H7 (cell line): ENCODE measurements at regions not wholly inside any gene's neighbourhood (a gene's known extent, or its start where the extent isn't known, plus 50 kb on each side); places are given as distances from the start of the nearest gene placed in this dataset.
A peak's percentile ranks its signal among the peaks of the same experiment; 100 is the strongest.
"Not testable (repeated sequence)": the region's sequence is repeated elsewhere in the genome, so short reads cannot be mapped to it uniquely, and the experiment has no call there.

Experiments
- DNase-seq: peaks from one replicate; pipeline ENCODE4 v3.0.0; 2012
- H3K27me3 ChIP-seq: 2 replicates; pipeline ENCODE4 v1.6.0; 2011; ENCODE audit warnings: mild to moderate bottlenecking, low read length; ENCODE audit not compliant: control insufficient read depth, insufficient read depth
- H3K36me3 ChIP-seq: replicated peaks from 2 replicates; pipeline ENCODE4 v1.5.1; 2011; ENCODE audit warnings: low read length; ENCODE audit not compliant: control insufficient read depth, insufficient read depth
- H3K4me3 ChIP-seq: 2 replicates; pipeline ENCODE4 v1.5.1; 2011; ENCODE audit warnings: low read depth, mild to moderate bottlenecking, control low read depth, low read length, moderate library complexity; ENCODE audit not compliant: insufficient read depth

DNA sequence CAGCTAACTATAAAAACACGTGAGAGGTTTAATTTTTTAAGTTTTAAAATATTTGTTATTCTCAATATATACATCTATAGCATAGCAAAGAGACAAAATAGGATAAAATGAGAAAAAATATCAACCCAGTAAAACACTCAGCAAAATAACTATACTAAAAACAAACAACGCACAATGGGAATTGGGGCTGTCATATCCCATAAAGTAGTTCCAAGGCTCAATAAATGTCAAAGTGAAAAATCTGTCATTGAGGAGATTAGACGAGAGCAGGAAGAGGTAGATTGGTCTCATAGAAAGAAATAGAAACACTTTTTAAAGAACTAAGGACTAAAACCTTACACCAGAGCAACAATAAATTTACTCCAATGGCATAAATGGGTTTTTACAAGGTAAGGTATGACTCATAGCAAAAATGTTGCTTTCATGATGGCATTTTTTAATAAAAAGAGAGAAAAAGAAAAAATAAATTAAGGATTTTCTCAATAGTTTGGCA, 153.7 kb downstream of the EVA1A start:
- Histone ChIP-seq H3K4me3 (no peak overlapping the region), H3K27me3 (no peaks in the 10 kb centered on the region), H3K36me3 (no peaks in the 10 kb centered on the region)
- DNase-seq: no peak

DNA sequence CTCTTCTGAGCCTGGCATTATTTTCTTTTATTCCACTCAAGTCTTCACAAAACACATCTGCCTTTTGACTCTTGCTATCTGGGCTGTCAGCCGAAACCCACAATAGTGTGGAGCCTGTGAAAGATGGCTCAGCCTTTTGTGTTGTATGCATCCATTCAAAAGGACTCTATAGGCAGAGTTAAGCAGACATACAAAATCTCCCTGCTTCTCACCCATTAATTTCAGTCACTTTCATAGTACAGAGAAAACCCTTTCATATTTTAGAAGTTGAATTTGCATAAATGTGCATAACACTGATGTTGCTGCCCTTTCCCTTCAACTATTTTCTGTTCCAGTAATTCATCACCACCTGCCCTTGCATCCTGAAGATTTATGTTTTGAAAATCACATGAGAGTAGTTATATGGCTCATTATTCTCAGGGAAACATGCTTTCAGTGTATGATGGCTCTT, 154.6 kb downstream of the EVA1A start:
- Histone ChIP-seq H3K36me3 (no peaks in the 10 kb centered on the region), H3K27me3 (no peaks in the 10 kb centered on the region), H3K4me3 (no peak overlapping the region)
- DNase-seq: no peak

DNA sequence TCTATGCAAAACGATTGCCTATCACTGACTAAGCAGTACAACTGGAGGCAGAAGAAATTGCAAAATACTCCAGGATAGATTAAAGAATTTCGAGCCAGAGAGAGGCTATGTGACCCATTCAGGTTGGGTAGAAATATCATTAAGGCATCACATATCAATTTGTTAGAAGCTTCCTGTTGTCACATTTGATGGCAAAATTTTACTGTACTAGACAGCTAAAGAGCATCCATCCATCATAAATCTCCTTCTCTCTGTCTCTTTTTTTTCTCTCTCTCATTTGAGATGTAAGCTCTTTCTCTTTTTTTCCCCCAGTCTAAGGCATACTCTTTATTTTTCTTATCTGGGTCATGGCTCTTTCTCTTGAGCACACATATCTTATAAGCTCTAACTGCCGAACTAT, 155.7 kb downstream of the EVA1A start:
- no peak for DNase-seq
- Histone ChIP-seq H3K36me3 (no peaks in the 10 kb centered on the region), H3K27me3 (no peaks in the 10 kb centered on the region), H3K4me3 (no peak overlapping the region)

DNA sequence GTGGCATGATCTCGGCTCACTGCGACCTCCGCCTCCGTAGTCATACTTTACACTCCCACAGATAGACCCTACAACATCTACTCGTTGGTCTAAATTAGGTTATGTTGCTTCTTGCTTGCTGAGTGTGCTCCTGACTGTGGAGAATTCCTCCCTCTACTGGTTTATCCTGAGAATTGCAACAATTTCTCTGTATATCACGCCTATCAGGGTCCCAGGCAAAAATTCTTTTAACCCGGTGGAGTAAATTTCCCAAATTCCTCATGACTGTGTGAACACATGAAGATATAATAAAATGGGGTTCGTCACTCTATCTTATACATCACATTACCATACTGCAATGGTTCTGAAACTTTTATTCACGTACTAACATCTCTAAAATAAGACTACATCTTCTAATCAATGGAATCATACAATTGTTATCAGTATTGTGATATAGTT, 156.7 kb downstream of the EVA1A start:
- no peaks in the 10 kb centered on the region for H3K36me3 ChIP-seq
- no peak overlapping the region for H3K4me3 ChIP-seq
- peak; percentile 26 for DNase-seq
- no peaks in the 10 kb centered on the region for H3K27me3 ChIP-seq

DNA sequence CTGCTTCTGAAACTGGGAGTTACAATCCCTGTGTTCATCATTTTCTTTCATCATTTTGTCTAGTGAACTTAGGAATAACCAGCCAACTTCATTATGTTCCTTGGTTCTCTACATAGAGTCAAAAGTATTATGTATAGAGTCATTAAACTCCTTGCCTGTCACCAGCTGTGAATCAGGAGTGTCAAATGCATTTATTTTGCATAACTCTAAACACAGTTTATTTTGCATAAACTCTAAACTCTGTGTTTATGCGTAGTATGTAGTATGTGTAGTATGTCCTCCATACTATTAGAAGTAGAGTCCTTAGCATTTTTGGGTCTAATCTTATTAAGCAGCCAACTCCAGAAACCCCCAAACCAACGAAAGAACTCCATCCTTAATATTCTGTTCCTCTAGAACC, 164.4 kb downstream of the EVA1A start:
- no peaks in the 10 kb centered on the region for H3K36me3 ChIP-seq
- no peaks in the 10 kb centered on the region for H3K27me3 ChIP-seq
- no peak for DNase-seq
- H3K4me3 ChIP-seq: no peak overlapping the region

DNA sequence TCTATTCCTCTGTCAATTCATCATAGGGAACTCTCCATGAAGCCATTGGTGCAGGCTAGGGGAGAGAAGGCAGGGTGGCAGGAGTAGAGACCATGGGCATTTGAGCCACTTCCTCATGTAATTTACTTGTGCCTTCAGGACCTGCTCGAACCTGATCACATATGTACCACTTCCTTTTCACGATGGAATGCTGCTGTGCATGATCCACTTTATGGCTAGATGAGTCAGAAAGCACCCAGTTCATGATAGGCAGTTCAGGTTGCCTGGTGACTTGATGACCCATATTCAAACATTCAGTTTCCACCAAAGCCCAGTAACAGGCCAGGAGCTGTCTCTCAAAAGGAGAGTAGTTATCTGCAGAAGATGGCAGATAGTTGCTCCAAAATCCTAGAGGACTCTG, 166.0 kb downstream of the EVA1A start:
- not testable (repeated sequence) for DNase-seq, H3K4me3 ChIP-seq, H3K27me3 ChIP-seq, H3K36me3 ChIP-seq

DNA sequence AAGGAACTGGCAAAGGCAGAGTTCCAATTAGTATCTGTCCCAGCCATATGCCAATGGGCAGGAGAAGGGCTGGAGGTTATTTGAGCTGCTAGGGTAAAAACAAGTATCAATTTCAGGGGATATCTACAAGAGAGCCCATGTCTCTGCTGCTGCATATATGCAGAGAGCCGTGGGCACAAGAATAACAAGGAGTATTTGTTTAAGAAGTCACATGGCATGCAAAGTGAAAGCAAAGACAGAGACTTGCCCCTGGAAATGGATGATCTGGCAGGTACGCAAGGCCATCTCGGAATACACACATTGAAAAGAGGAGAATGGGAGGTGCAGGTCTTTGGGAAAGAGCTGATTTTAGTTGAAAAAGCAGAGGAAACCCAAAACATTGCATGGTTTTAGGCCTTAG, 170.6 kb downstream of the EVA1A start:
- DNase-seq: no peak
- no peaks in the 10 kb centered on the region for H3K27me3 ChIP-seq
- H3K36me3 ChIP-seq: no peaks in the 10 kb centered on the region

DNA sequence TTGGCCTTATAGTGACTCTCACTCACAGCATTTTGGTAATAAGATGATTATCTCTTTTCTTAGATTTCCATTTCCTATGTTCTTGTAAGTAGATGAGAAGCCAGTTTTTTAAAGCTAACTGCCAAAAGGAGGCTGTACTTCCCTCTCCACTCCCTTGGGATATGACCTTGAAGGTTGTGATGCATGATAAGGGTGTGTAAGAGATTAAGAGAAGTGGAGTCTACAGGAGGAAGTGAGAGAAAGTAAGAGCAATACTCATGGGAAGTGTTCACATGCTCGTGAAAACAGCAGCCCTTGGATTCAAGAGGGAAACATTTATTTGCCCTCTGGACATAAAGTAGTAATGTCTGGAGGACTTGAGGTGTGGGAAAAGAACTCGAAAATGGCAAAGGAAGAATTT, 171.5 kb downstream of the EVA1A start:
- Histone ChIP-seq H3K27me3 (no peaks in the 10 kb centered on the region), H3K4me3 (no peak overlapping the region), H3K36me3 (no peaks in the 10 kb centered on the region)
- DNase-seq: no peak

More for the DNA sequence above, 170.6 kb downstream of the EVA1A start:
- no peak overlapping the region for H3K4me3 ChIP-seq

DNA sequence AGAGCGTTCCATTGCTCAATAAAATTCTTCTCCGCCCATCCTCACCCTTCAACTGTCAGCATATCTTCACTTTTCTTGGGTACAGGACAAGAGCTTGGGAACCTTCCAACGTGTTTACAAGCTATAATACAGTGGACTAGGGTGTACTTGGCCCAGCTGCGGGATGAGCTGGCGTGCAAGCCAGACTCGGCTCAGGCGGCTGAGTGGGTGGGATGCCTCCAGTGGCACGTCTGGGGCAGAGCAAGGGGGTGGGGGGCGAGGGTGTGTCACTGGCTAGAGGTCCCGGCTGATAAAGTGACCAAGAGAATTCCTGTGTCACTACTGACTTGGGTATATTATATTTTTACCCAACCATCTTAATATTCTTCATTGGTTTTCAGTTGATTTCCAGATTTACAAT, 179.7 kb downstream of the EVA1A start:
- Histone ChIP-seq H3K4me3 (no peak overlapping the region), H3K36me3 (no peaks in the 10 kb centered on the region), H3K27me3 (no peaks in the 10 kb centered on the region)
- DNase-seq: no peak

DNA sequence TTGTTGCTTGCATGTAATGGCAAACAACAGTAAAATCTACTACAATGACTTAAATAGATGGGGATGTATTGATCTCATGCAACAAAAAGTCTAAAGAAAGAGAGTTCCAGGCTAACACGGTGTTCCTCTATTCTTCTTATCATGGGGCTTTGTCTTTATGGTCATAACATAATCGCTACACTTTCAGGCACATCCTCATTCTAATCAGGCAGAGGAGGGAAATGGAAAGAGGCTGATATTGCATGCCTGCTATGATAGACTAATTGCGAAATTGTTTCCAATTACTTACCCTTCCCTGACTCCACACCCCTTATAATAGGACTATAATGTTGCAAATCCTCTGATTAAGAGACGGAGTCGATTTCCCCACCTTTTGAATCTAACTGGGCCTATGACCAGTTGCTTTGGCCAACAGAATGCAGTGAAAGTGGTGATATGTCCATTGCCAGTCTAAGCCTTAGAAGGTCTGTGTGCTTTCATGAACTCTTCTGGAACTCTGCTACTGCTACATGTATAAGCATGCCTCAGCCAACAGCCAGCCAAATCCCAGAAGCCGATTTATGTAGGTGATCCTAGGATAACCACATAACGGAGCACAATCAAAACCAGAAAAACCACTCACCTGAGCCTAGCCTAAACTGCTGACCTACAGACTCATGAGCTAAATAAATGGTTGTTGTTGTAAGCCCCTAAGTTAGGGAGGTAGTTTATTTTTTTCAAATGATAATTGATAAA, 180.3 kb upstream of the TACR1 start:
- H3K36me3 ChIP-seq: no peaks in the 10 kb centered on the region
- H3K4me3 ChIP-seq: no peak overlapping the region
- no peaks in the 10 kb centered on the region for H3K27me3 ChIP-seq
- no peak for DNase-seq

DNA sequence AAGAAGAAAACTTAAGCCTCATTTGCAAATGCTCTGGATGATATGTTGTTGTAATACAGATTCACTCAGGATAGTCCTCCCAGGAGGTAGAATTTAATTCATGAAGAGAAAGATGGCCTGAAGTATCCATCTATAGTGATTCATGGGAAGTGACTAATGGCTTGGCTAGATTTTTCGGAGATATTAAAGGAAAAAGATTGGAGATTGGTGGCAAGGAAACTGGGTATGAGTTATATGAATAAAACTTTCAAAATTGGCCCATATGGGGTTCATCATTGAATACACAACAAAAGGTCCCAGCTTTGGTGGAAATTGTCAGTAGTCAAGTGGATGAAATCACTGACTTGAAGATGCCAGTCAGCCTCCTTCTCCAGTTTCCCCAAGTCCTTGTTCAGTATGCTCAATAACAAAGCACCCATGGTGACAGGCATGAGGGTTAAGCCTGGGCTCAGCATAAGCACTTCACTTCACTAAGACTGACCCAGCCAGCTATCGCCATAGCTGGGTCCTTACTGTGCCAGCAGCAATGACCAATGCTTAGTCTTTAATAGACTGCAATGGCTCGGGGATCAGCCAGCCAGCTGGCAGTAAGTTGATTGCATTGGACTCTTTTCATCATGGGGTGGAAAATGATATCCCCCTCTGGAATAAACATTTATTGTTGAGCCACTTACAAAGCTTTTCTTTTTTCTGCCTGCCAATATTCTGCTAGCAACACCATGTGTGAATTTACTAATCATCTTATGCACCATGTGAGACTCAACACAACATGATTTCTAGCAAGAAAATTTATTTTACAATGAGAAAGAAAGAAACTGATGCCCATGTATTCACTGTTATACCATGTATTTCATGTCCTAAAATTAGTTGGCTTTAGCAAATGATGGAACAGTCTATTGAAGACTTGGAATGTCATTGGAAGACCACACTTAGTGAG, 176.6 kb upstream of the TACR1 start:
- Histone ChIP-seq H3K4me3 (no peak overlapping the region), H3K36me3 (no peaks in the 10 kb centered on the region), H3K27me3 (no peaks in the 10 kb centered on the region)
- no peak for DNase-seq

DNA sequence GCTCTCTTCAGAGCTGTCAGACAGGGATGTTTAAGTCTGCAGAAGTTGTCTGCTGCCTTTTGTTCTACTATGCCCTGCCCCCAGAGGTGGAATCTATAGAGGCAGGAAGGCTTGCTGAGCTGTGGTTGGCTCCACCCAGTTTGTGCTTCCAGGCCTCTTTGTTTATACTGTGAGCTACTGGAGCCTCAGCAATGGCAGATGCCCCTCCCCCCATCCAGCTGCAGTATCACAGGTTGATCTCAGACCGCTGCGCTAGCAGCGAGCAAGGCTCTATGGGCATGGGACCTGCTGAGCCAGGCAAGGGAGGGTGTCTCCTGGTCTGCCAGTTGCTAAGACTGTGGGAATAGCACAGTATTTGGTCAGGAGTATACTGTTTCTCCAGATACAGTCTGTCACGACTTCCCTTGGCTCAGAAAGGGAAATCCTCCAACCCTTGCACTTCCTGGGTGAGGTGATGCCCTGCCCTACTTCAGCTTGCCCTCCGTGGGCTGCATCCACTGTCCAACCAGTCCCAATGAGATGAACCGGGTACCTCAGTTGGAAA, 175.2 kb upstream of the TACR1 start:
- not testable (repeated sequence) for H3K27me3 ChIP-seq, H3K36me3 ChIP-seq, H3K4me3 ChIP-seq
- peak; percentile 6 for DNase-seq

DNA sequence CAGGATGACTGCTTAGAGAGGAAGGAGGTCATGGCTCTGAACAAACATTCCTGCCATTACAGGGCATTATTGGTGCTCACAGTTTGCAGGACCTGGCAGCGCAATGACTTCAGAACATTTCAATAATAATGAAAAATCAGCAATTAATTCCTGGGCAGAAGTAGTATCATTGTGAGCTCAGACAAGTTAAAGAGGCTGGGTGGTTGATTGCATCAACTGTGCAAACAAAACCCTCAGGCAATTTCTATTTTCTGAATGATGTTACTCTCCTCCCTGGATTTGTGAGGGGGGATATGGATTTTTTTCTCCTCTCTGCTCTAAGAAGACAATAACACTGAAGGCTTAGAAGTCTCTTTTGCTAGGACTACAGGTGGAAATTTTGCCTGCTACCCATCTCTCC, 168.1 kb upstream of the TACR1 start:
- no peak overlapping the region for H3K4me3 ChIP-seq
- DNase-seq: no peak
- no peaks in the 10 kb centered on the region for H3K36me3 ChIP-seq
- no peaks in the 10 kb centered on the region for H3K27me3 ChIP-seq

DNA sequence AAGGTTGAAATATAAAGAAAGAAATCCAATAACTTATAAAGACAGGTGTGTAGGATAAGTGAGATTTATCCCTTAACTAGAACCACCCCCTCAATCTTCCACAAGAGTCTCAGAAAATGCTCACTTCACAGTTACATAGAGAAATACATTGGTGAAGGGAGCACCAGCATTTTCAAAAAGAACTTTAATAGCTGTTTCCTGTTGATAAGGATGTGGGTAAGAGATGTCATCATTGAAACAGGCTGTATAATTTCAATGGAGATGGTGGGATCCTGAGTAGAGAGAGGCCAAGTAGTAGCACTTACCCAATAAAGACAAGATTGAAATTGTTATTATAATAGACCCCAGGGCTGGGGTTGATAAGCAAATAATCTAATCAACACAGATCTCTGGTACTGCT, 162.2 kb upstream of the TACR1 start:
- no peaks in the 10 kb centered on the region for H3K27me3 ChIP-seq
- H3K36me3 ChIP-seq: no peaks in the 10 kb centered on the region
- no peak overlapping the region for H3K4me3 ChIP-seq
- no peak for DNase-seq

DNA sequence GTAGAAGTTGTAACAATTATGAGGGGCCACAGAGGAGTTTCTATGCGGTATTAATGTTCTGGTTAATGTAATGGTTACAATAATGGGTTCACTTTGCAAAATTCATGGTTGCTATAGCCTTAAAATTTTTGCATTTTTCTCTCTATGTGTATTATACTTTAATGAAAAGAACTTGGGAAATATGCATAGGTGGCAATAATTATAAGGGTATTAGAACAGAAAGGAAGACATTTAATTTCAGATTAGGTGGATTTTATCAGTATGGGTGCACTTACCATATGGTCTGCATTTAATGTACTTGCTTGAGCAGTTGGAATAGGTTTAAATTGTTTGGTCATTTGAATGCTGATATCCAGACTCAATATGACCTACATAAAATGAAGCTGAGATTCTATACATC, 161.6 kb upstream of the TACR1 start:
- Histone ChIP-seq H3K27me3 (no peaks in the 10 kb centered on the region), H3K4me3 (no peak overlapping the region), H3K36me3 (no peaks in the 10 kb centered on the region)
- no peak for DNase-seq
